Pancreas (tissue), 10 donors: ENCODE measurements at regions not wholly inside any gene's neighbourhood (a gene's known extent, or its start where the extent isn't known, plus 50 kb on each side); places are given as distances from the start of the nearest gene placed in this dataset.

Source experiments
- ATAC-seq, 4 donors: fragments of 200-7000 bp; cut with Tn5 transposase; one replicate each; pipeline versions ENCODE4 v1.8.0 to v1.9.1; 2020; ENCODE audit warnings: mild to moderate bottlenecking in 4 of 4, moderate library complexity in 4 of 4
- DNase-seq, 6 donors: peaks; one replicate each; pipeline ENCODE4 v3.0.0-alpha.2; 2020
- FAIRE-seq: peaks from 2 replicates; lab custom pipeline; 2012; peaks lifted over from hg19 to GRCh38; lab: Jason Lieb, UNC
- H3K27ac ChIP-seq, 4 donors: fragments of 200-600 bp; sonication (generic); 1 replicate in 3 of 4; 2 replicates in 1 of 4; pipeline versions ENCODE4 v1.5.0 to v1.8.0; 2020
- H3K27me3 ChIP-seq, 4 donors: fragments of 200-600 bp; one replicate each; pipeline ENCODE4 v1.8.0; 2021
- H3K36me3 ChIP-seq, 3 donors: fragments of 200-600 bp; sonication (generic) in 1 of 3; one replicate each; pipeline versions ENCODE4 v1.5.0 to v1.8.0; 2020 to 2021
- H3K4me1 ChIP-seq, 3 donors: fragments of 200-600 bp; one replicate each; pipeline ENCODE4 v1.8.0; 2021
- H3K4me3 ChIP-seq, 4 donors: fragments of 200-600 bp; sonication (generic) in 2 of 4; one replicate each; pipeline versions ENCODE4 v1.5.0 to v1.8.0; 2020 to 2021
- H3K9me3 ChIP-seq, 4 donors: fragments of 200-600 bp; one replicate each; pipeline ENCODE4 v1.8.0; 2021
- WGBS, 2 donors: extraction: QIAGEN DNeasy Blood & Tissue Kit; methylation state at CpG; one replicate each; pipeline ENCODE4 v1.1.7; 2013; 5-methylcytosine and 5-hydroxymethylcytosine counted together
- intact Hi-C, 3 donors: fragments of 100-400 bp; cut with DNase I; formaldehyde crosslinking; loops; one replicate each; pipeline versions ENCODE4 v1.11.1 to v1.14.2; 2022
- TF ChIP-seq, protein P1 (sequence below), 4 donors: fragments of 200-600 bp; sonication (generic) in 3 of 4; IDR thresholded peaks; one replicate each; pipeline versions ENCODE4 v1.5.0 to v1.8.0; 2021; ENCODE audit warnings: antibody characterized with exemption in 4 of 4
- donor health status: healthy with polysubstance abuse.
- donor health status: DM: no; HTN: no; CAD: no; lungs with moderate emphysema.
- donor health status: DM: no; HTN: no; CAD: no.
- donor health status: control.
- donor health status: control.
- donor health status: Bipolar disorder and iron deficiency.
- donor health status: DM: yes; HTN: yes; CAD: no.
- donor health status: DM: no; HTN: no; CAD: no.
- donor health status: DM: no; HTN: no; CAD: no.
- donor health status: DM: yes; HTN: yes; CAD: no.

DNA sequence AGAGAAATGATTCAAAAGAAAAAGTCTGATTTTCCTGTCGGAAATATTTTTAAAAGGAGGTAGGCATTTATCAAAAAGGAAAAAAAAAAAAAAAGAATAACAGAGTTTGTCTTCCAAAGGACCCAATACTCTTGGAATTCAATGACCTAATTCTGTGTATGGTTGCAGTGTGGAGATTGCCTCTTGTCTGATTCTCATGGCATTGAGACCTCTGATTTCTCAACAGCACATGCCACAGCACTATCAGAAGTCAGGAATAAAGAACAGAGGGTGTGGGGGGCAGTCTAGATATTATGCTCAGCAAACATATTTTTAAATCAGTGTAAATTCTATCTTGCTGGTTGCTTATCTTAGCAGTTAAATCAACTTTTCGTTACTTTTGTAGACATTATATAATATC is 81.3 kb upstream of the SOX9 start:
- Histone ChIP-seq H3K36me3 (no peaks in the 10 kb centered on the region), H3K4me1 (no peaks in the 10 kb centered on the region), H3K9me3 (no peaks in the 10 kb centered on the region), H3K27ac (no peak overlapping the region), H3K27me3 (no peaks in the 10 kb centered on the region), H3K4me3 (no peak overlapping the region)
- FAIRE-seq: no peak
- intact Hi-C loops: no loop called here
- TF ChIP-seq, protein P1, sequence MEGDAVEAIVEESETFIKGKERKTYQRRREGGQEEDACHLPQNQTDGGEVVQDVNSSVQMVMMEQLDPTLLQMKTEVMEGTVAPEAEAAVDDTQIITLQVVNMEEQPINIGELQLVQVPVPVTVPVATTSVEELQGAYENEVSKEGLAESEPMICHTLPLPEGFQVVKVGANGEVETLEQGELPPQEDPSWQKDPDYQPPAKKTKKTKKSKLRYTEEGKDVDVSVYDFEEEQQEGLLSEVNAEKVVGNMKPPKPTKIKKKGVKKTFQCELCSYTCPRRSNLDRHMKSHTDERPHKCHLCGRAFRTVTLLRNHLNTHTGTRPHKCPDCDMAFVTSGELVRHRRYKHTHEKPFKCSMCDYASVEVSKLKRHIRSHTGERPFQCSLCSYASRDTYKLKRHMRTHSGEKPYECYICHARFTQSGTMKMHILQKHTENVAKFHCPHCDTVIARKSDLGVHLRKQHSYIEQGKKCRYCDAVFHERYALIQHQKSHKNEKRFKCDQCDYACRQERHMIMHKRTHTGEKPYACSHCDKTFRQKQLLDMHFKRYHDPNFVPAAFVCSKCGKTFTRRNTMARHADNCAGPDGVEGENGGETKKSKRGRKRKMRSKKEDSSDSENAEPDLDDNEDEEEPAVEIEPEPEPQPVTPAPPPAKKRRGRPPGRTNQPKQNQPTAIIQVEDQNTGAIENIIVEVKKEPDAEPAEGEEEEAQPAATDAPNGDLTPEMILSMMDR (IDR thresholded peaks at IDR 0.05): no peak
- 47 to 53% methylated on average over 2 of the region's 2 CpGs for WGBS, 2 donors
- no peak for ATAC-seq
- no peak for DNase-seq

DNA sequence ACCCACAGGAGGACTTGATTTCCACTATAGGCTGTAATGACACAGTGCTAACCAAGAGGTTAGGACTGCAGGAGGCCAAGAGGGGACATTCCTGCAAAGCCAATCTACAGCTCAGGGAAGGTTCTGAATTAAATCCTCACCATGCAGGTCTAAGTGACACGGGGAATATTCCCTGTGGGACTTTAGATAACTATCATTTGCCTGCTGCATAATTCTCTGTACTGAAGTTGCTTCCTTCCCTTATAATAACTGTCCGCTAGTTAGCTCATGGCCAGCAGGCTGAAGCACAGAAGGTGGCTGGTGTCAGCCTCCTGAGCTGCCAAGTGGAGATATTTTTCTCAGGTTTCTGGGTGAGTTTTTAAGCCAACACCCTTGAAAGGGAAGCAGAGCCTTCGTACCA is 74.6 kb upstream of the SOX9 start:
- no peaks in the 10 kb centered on the region for H3K4me1 ChIP-seq
- FAIRE-seq: no peak
- no peaks in the 10 kb centered on the region for H3K27me3 ChIP-seq
- no peak overlapping the region for H3K27ac ChIP-seq
- TF ChIP-seq, protein P1 (IDR thresholded peaks at IDR 0.05): no peak
- no peak for DNase-seq
- H3K4me3 ChIP-seq: no peak overlapping the region
- WGBS, 2 donors: 67 to 76% methylated on average over 3 of the region's 3 CpGs
- H3K36me3 ChIP-seq: no peaks in the 10 kb centered on the region
- no peaks in the 10 kb centered on the region for H3K9me3 ChIP-seq
- ATAC-seq: no peak
- intact Hi-C loops: loop anchor here in 1 of 3 donors (10.0 kb wide), 1 partner anchor 69 kb away; no protein-coding TSS in a partner anchor

DNA sequence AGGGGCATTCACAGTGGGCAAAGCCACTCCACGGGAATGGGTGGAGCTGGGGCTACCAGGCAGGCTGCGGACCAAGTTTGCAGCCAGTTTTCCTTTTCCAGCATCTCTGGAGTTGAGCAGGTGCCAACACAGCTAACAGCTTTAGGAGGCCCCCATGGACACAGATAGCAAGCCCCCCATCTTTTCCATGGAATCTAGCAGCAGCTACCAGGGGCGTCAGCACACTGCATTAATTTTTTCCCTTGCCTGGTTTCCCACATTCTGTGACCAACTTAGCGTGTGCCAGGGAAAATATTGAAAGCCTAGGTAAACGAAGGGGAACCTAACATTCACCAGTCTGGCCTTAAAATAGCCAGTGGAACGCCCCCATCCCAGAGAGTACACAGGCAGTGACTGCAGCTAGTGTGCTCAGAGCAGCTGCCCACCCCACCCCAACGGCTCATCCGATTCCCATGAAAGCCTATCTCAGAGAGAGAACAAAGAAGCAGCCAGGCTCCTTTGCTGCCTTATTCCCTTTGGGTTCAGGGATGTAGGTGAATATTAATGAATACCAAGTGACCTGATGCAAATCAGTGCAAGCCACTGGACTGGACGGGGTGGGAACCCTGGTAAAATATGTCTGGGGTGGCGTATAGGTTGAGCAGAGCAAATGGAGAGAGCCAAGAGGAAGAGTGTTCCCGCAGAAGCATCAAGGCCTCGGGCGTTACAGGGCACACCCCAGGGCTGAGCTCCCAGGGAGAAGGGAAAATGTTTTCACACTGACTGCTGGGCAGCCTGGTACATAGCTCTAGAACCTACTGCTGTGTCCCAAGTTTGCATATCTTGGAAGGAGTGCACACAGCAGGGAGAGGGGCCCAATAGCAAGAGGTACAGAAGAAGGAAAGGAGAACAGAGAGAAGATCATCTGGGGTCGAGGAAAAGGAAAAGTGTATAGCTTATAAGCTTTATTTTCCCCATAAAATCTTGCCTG is 73.9 kb upstream of the SOX9 start:
- ATAC-seq: no peak
- H3K4me3 ChIP-seq: no peak overlapping the region
- TF ChIP-seq, protein P1 (IDR thresholded peaks at IDR 0.05): no peak
- H3K4me1 ChIP-seq: no peaks in the 10 kb centered on the region
- DNase-seq: no peak
- no peaks in the 10 kb centered on the region for H3K36me3 ChIP-seq
- WGBS, 2 donors: 64 to 69% methylated on average over 14 of the region's 14 CpGs
- FAIRE-seq: no peak
- intact Hi-C loops: loop anchor here in 1 of 3 donors (10.0 kb wide), 1 partner anchor 68 kb away; no protein-coding TSS in a partner anchor
- no peaks in the 10 kb centered on the region for H3K9me3 ChIP-seq
- no peak overlapping the region for H3K27ac ChIP-seq
- no peaks in the 10 kb centered on the region for H3K27me3 ChIP-seq

DNA sequence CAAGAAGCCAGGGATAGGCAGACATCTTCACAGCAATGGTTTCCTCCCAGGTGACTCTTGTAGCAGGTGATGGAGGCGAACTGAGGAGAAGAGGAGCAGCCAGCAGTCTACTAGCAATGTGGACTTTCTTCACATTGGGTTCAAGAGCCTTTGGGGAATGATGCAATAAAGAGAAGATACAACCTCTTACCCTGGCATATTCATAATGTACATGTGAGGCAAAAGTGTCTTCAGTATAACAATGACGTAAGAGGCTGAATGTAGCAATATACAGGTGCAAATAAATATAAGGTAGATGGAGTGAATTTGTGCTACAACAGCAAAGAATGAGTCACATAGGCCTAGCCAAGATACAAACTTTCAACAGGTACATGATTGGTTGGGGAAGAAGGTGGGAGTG is 70.9 kb upstream of the SOX9 start:
- Histone ChIP-seq H3K27ac (no peak overlapping the region), H3K9me3 (no peaks in the 10 kb centered on the region), H3K4me1 (no peaks in the 10 kb centered on the region), H3K27me3 (no peaks in the 10 kb centered on the region), H3K36me3 (no peaks in the 10 kb centered on the region), H3K4me3 (no peak overlapping the region)
- DNase-seq: no peak
- TF ChIP-seq, protein P1 (IDR thresholded peaks at IDR 0.05): no peak
- 92 to 98% methylated on average over 2 of the region's 2 CpGs for WGBS, 2 donors
- intact Hi-C loops: loop anchor here in 1 of 3 donors (10.0 kb wide), 1 partner anchor 65 kb away; no protein-coding TSS in a partner anchor
- ATAC-seq: no peak
- no peak for FAIRE-seq

DNA sequence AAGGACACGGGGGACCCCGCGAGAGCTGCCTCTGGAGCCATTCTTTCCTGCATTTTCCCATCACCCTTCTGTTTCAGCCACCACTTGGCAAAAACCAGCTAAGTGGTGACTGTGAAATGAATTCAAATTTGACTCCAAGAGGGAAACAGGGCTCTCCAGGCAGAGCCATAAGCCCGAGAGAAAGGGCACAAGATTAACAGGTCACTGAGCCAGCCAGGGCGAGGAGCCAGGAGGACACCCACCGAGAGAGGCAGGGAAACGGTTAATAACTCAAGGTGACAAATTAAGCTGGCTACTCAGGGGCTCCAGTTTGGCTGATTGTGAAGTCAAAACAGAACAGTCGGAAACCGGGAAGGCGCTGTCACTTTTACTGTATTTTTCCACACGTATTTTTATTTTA is 67.8 kb upstream of the SOX9 start:
- TF ChIP-seq, protein P1 (IDR thresholded peaks at IDR 0.05): no peak
- 30 to 35% methylated on average over 11 of the region's 11 CpGs for WGBS, 2 donors
- FAIRE-seq (no peak), ATAC-seq (no peak), DNase-seq (no peak)
- H3K36me3 ChIP-seq: no peaks in the 10 kb centered on the region
- H3K4me3 ChIP-seq: peak overlapping the region in 2 of 4 donors; percentile 17 to 19
- peak overlapping the region in 2 of 4 donors; percentile 39 to 51 for H3K27ac ChIP-seq
- no peaks in the 10 kb centered on the region for H3K27me3 ChIP-seq
- no peaks in the 10 kb centered on the region for H3K9me3 ChIP-seq
- H3K4me1 ChIP-seq: no peaks in the 10 kb centered on the region
- intact Hi-C loops: no loop called here
